Astrocyte (in vitro differentiated cells and primary cell): ENCODE measurements at regions not wholly inside any gene's neighbourhood (a gene's known extent, or its start where the extent isn't known, plus 50 kb on each side); places are given as distances from the start of the nearest gene placed in this dataset.

ENCODE experiments used
- DNase-seq: peaks from one replicate; pipeline ENCODE4 v3.0.0-alpha.2; 2010; ENCODE audit warnings: low read depth
- FAIRE-seq: peaks from 2 replicates; lab custom pipeline; 2011; peaks lifted over from hg19 to GRCh38; lab: Jason Lieb, UNC
- H2AFZ ChIP-seq: 2 replicates; pipeline ENCODE4 v1.6.0; 2012; ENCODE audit warnings: low read depth, low read length, inconsistent platforms
- H3K27ac ChIP-seq: 2 replicates; pipeline ENCODE4 v1.5.1; 2011; ENCODE audit warnings: low read depth, low read length, inconsistent platforms
- H3K27me3 ChIP-seq: 2 replicates; pipeline ENCODE4 v1.6.0; 2011; ENCODE audit warnings: low read length, inconsistent platforms; ENCODE audit not compliant: insufficient read depth
- H3K36me3 ChIP-seq: 2 replicates; pipeline ENCODE4 v1.5.1; 2011; ENCODE audit warnings: low read length, inconsistent platforms; ENCODE audit not compliant: insufficient read depth
- H3K4me1 ChIP-seq: 2 replicates; pipeline ENCODE4 v1.5.1; 2011; ENCODE audit warnings: low read length, inconsistent platforms; ENCODE audit not compliant: insufficient read depth
- H3K4me2 ChIP-seq: 2 replicates; pipeline ENCODE4 v1.6.0; 2012; ENCODE audit warnings: low read length, inconsistent platforms
- H3K4me3 ChIP-seq: 2 replicates; pipeline ENCODE4 v1.5.1; 2011; ENCODE audit warnings: low read depth, mild to moderate bottlenecking, low read length, inconsistent platforms; ENCODE audit not compliant: insufficient read depth
- H3K79me2 ChIP-seq: 2 replicates; pipeline ENCODE4 v1.6.0; 2012; ENCODE audit warnings: mild to moderate bottlenecking, low read length, inconsistent platforms; ENCODE audit not compliant: insufficient read depth
- H3K9ac ChIP-seq: 2 replicates; pipeline ENCODE4 v1.6.0; 2012; ENCODE audit warnings: mild to moderate bottlenecking, low read length, inconsistent platforms
- H3K9me3 ChIP-seq: 2 replicates; pipeline ENCODE4 v1.5.1; 2012; ENCODE audit warnings: low read depth, mild to moderate bottlenecking, low read length, inconsistent platforms; ENCODE audit not compliant: insufficient read depth
- H4K20me1 ChIP-seq: 2 replicates; pipeline ENCODE4 v1.6.0; 2012; ENCODE audit warnings: low read length, inconsistent platforms; ENCODE audit not compliant: insufficient read depth
- H3K27ac Mint-ChIP-seq: one replicate; pipeline ENCODE4 v1.8.0; 2021; ENCODE audit warnings: mild to moderate bottlenecking, mixed read lengths; ENCODE audit not compliant: unreplicated experiment
- H3K27me3 Mint-ChIP-seq: one replicate; pipeline ENCODE4 v1.8.0; 2021; ENCODE audit warnings: low read depth, mixed read lengths; ENCODE audit not compliant: unreplicated experiment
- H3K36me3 Mint-ChIP-seq: one replicate; pipeline ENCODE4 v1.8.0; 2021; ENCODE audit warnings: low read depth, mixed read lengths; ENCODE audit not compliant: unreplicated experiment
- H3K4me1 Mint-ChIP-seq: one replicate; pipeline ENCODE4 v1.8.0; 2021; ENCODE audit warnings: low read depth, mixed read lengths; ENCODE audit not compliant: unreplicated experiment
- H3K4me3 Mint-ChIP-seq: one replicate; pipeline ENCODE4 v1.8.0; 2021; ENCODE audit warnings: mild to moderate bottlenecking, moderate library complexity, mixed read lengths; ENCODE audit not compliant: unreplicated experiment
- H3K9me3 Mint-ChIP-seq: one replicate; pipeline ENCODE4 v1.8.0; 2021; ENCODE audit warnings: mild to moderate bottlenecking, mixed read lengths; ENCODE audit not compliant: unreplicated experiment
- EZH2 ChIP-seq: IDR thresholded peaks from 2 replicates; pipeline ENCODE4 v1.6.1; 2012; ENCODE audit warnings: mild to moderate bottlenecking, low read length, inconsistent platforms; ENCODE audit not compliant: insufficient read depth
- TF ChIP-seq, protein P1 (sequence below): IDR thresholded peaks from 2 replicates; pipeline ENCODE4 v1.5.1; 2011; ENCODE audit warnings: low read depth, mild to moderate bottlenecking, inconsistent platforms, low read length, moderate library complexity; ENCODE audit not compliant: insufficient read depth

DNA sequence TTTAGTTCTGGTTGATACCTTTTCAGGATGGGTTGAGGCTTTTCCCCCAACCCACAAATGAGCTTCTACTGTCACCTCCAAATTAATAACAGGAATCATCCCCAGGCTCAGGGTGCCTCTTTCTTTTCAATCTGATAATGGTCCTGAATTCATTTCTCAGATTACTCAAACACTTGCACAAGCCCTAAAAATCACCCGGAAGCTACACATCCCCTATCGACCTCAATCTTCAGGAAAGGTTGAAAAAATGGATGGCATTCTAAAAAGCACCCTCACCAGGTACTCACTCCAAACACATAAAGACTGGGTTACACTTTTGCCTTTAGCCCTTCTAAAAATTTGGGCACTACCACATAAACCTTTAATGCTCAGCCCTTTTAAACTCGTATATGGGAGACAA is 79.9 kb downstream of the COQ2 start:
- Histone ChIP-seq H3K27ac (no peak overlapping the region), H3K36me3 (no peaks in the 10 kb centered on the region), H3K4me3 (no peak overlapping the region), H3K4me1 (no peaks in the 10 kb centered on the region), H3K27me3 (peaks cover 11% of the 10 kb centered on the region), H4K20me1 (no peaks in the 10 kb centered on the region), H3K9ac (no peak overlapping the region), H3K4me2 (no peak overlapping the region), H3K79me2 (no peaks in the 10 kb centered on the region), H3K9me3 (peaks cover 16% of the 10 kb centered on the region), H2AFZ (no peak overlapping the region)
- FAIRE-seq = peak; percentile 32
- H3K4me3 Mint-ChIP-seq = no peak overlapping the region
- TF ChIP-seq, protein P1, sequence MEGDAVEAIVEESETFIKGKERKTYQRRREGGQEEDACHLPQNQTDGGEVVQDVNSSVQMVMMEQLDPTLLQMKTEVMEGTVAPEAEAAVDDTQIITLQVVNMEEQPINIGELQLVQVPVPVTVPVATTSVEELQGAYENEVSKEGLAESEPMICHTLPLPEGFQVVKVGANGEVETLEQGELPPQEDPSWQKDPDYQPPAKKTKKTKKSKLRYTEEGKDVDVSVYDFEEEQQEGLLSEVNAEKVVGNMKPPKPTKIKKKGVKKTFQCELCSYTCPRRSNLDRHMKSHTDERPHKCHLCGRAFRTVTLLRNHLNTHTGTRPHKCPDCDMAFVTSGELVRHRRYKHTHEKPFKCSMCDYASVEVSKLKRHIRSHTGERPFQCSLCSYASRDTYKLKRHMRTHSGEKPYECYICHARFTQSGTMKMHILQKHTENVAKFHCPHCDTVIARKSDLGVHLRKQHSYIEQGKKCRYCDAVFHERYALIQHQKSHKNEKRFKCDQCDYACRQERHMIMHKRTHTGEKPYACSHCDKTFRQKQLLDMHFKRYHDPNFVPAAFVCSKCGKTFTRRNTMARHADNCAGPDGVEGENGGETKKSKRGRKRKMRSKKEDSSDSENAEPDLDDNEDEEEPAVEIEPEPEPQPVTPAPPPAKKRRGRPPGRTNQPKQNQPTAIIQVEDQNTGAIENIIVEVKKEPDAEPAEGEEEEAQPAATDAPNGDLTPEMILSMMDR = no peak
- no peak for TF ChIP-seq EZH2
- H3K27me3 Mint-ChIP-seq = no peaks in the 10 kb centered on the region
- peaks cover 13% of the 10 kb centered on the region for H3K9me3 Mint-ChIP-seq
- peaks cover 6% of the 10 kb centered on the region for H3K36me3 Mint-ChIP-seq
- DNase-seq = no peak
- peaks cover 14% of the 10 kb centered on the region for H3K4me1 Mint-ChIP-seq
- no peak overlapping the region for H3K27ac Mint-ChIP-seq

DNA sequence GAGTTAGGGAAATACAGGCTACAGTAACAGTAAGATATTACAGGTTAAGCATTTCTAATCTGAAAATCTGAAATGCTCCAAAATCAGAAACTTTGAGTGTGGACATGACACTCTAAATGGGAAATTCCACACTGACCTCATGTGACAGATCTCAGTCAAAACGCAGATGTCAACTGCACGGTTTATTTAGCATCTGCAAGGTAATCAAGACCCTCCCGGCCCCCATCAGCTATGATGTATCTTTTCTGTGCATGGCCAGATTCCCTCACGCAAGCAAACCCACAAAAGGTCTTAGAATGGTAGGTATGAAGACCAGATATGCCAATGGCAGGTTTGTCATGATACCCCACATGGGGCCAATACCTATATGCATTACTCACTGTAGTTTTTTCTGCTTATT is 82.8 kb downstream of the COQ2 start:
- H3K4me1 ChIP-seq = no peaks in the 10 kb centered on the region
- no peaks in the 10 kb centered on the region for H3K36me3 ChIP-seq
- H3K4me3 ChIP-seq = no peak overlapping the region
- no peak overlapping the region for H3K9ac ChIP-seq
- no peaks in the 10 kb centered on the region for H3K9me3 Mint-ChIP-seq
- no peaks in the 10 kb centered on the region for H3K36me3 Mint-ChIP-seq
- no peaks in the 10 kb centered on the region for H3K4me1 Mint-ChIP-seq
- no peak overlapping the region for H3K27ac Mint-ChIP-seq
- no peaks in the 10 kb centered on the region for H4K20me1 ChIP-seq
- no peak for DNase-seq
- H3K79me2 ChIP-seq = no peaks in the 10 kb centered on the region
- no peaks in the 10 kb centered on the region for H3K27me3 Mint-ChIP-seq
- peaks cover 11% of the 10 kb centered on the region for H3K27me3 ChIP-seq
- no peak for FAIRE-seq
- H3K9me3 ChIP-seq = no peaks in the 10 kb centered on the region
- H3K4me3 Mint-ChIP-seq = no peak overlapping the region
- H3K27ac ChIP-seq = no peak overlapping the region
- H2AFZ ChIP-seq = no peak overlapping the region
- no peak overlapping the region for H3K4me2 ChIP-seq
- TF ChIP-seq EZH2 = no peak
- TF ChIP-seq, protein P1 = no peak

DNA sequence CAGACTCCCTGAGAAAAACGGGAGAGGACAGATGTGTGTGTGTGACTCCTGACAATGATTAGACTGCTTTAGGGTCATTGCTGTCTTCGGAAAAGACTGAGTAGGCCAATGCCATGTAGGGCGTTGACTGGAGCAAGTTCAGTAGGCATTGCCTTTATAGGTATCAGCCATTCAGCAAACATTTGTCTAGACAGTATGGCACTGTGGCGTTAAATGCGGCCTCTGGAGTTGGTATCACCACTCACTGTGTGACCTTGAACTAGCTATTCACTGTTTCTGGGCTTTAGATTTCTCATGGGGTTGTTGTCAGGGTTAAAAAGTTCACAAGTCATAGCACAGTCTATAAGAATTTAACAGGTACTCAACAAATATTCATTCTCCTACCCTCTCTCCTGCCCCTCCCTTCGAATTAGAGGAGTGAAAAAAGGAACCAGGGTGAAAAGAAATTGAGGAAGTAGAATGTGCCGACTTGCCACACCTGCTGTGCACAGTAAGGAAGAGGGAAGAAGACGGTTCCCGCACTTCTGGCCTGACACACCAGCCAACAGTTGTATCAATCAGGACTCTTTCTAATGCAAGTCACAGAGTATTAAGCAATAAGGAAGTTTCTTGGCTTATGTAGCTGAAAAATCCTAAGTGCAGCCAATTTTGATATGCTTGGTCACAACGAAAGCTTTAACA is 83.2 kb upstream of the PLAC8 start:
- Histone ChIP-seq H4K20me1 (no peaks in the 10 kb centered on the region), H3K4me1 (no peaks in the 10 kb centered on the region), H3K4me2 (no peak overlapping the region), H3K36me3 (no peaks in the 10 kb centered on the region), H3K79me2 (no peaks in the 10 kb centered on the region), H3K9me3 (no peaks in the 10 kb centered on the region), H3K9ac (no peak overlapping the region), H3K4me3 (no peak overlapping the region), H2AFZ (no peak overlapping the region), H3K27me3 (no peaks in the 10 kb centered on the region), H3K27ac (no peak overlapping the region)
- no peak overlapping the region for H3K27ac Mint-ChIP-seq
- DNase-seq (no peak), FAIRE-seq (no peak)
- H3K9me3 Mint-ChIP-seq = peaks cover 8% of the 10 kb centered on the region
- no peak overlapping the region for H3K4me3 Mint-ChIP-seq
- H3K27me3 Mint-ChIP-seq = no peaks in the 10 kb centered on the region
- H3K36me3 Mint-ChIP-seq = peaks cover 2% of the 10 kb centered on the region
- TF ChIP-seq EZH2 = no peak
- TF ChIP-seq, protein P1 = no peak
- no peaks in the 10 kb centered on the region for H3K4me1 Mint-ChIP-seq
